K562 (cell line): ENCODE measurements at regions not wholly inside any gene's neighbourhood (a gene's known extent, or its start where the extent isn't known, plus 50 kb on each side); places are given as distances from the start of the nearest gene placed in this dataset.

Source experiments
- ATAC-seq: fragments of 200-7000 bp; cut with Tn5 transposase; 3 replicates; pipeline ENCODE4 v1.9.1; 2020; ENCODE audit warnings: moderate library complexity
- BruUV-seq: library from RNA; stranded (reverse); fragments of 400-500 nt; replicated peaks from 2 replicates; lab custom pipeline; 2021; lab: Mats Ljungman, UMichigan
- CTCF ChIA-PET: fragments of 300-600 bp; formaldehyde crosslinking; extraction: SDS; loops from one replicate; lab custom pipeline; 2021; ENCODE audit warnings: low intra/inter-chr PET ratio; lab: Yijun Ruan, JAX
- POLR2A ChIA-PET: fragments of 300-600, 350-650 bp; sonication (Branson Sonifier 250); formaldehyde crosslinking; extraction: SDS; loops from one replicate; lab custom pipeline; 2021; ENCODE audit warnings: antibody characterized with exemption, inconsistent platforms; lab: Yijun Ruan, JAX
- DNase-seq, 4 experiments: peaks; one replicate each; pipeline versions ENCODE4 v3.0.0 to v3.0.0-alpha.2; 2011 to 2018; ENCODE audit warnings: low spot score in 3 of 4, mixed read lengths in 3 of 4; ENCODE audit errors: extremely low read depth in 1 of 4
- FAIRE-seq: peaks from 2 replicates; lab custom pipeline; 2011; peaks lifted over from hg19 to GRCh38; lab: Jason Lieb, UNC
- H2AFZ ChIP-seq: 2 replicates; pipeline ENCODE4 v1.6.0; 2011; ENCODE audit warnings: low read depth, low read length, control low read depth, inconsistent platforms
- H3K27ac ChIP-seq: fragments of 200-600 bp; 3 replicates; pipeline ENCODE4 v1.8.0; 2011; ENCODE audit warnings: low read depth, mild to moderate bottlenecking, control low read depth, inconsistent platforms, low read length, moderate library complexity, mixed read lengths; ENCODE audit errors: extremely low read depth
- H3K27me3 ChIP-seq, 2 experiments: fragments of 300-600 bp in 1 of 2; 2 replicates in 1 of 2; 3 replicates in 1 of 2; pipeline versions ENCODE4 v1.6.0 to v1.8.0; 2011; ENCODE audit warnings: inconsistent platforms in 2 of 2, low read length in 2 of 2, mild to moderate bottlenecking in 1 of 2, mixed read lengths in 1 of 2, moderate library complexity in 1 of 2; ENCODE audit not compliant: control insufficient read depth in 2 of 2, insufficient read depth in 2 of 2
- H3K36me3 ChIP-seq: fragments of 300-600 bp; 3 replicates; pipeline ENCODE4 v1.8.0; 2011; ENCODE audit warnings: mild to moderate bottlenecking, low read length, inconsistent platforms; ENCODE audit not compliant: control insufficient read depth, insufficient read depth
- H3K4me1 ChIP-seq, 2 experiments: fragments of 200-600 bp in 1 of 2; replicated peaks in 1 of 2; 2 replicates in 1 of 2; 3 replicates in 1 of 2; pipeline versions ENCODE4 v1.5.1 to v1.8.0; 2011; ENCODE audit warnings: inconsistent platforms in 2 of 2, low read length in 2 of 2, mild to moderate bottlenecking in 1 of 2, mixed read lengths in 1 of 2, moderate library complexity in 1 of 2; ENCODE audit not compliant: control insufficient read depth in 2 of 2, insufficient read depth in 2 of 2
- H3K4me2 ChIP-seq: 2 replicates; pipeline ENCODE4 v1.6.1; 2011; ENCODE audit warnings: low read length, control low read depth, inconsistent platforms, mixed read lengths; ENCODE audit not compliant: insufficient read depth
- H3K4me3 ChIP-seq: fragments of 200-600 bp; sonication (generic), shearing (Covaris generic); 2 replicates; pipeline ENCODE4 v1.5.1; 2016; ENCODE audit warnings: control low read depth, inconsistent platforms
- H3K79me2 ChIP-seq: fragments of 200-600 bp; 3 replicates; pipeline ENCODE4 v1.8.0; 2011; ENCODE audit warnings: low read length, inconsistent platforms; ENCODE audit not compliant: control insufficient read depth, insufficient read depth
- H3K9ac ChIP-seq, 2 experiments: 2 replicates each; pipeline versions ENCODE4 v1.6.0 to v1.6.1; 2011; ENCODE audit warnings: low read depth in 2 of 2, low read length in 2 of 2, control low read depth in 1 of 2, inconsistent platforms in 1 of 2, mild to moderate bottlenecking in 1 of 2, mixed read lengths in 1 of 2; ENCODE audit not compliant: insufficient read depth in 1 of 2
- H3K9me1 ChIP-seq: one replicate; pipeline ENCODE4 v1.6.0; 2011; ENCODE audit warnings: inconsistent platforms, mild to moderate bottlenecking, low read length, moderate library complexity; ENCODE audit not compliant: control insufficient read depth, insufficient read depth
- H3K9me3 ChIP-seq: replicated peaks from 2 replicates; pipeline ENCODE4 v1.5.1; 2011; ENCODE audit warnings: low read depth, low read length, inconsistent platforms; ENCODE audit not compliant: control insufficient read depth, insufficient read depth
- H4K20me1 ChIP-seq: replicated peaks from 2 replicates; pipeline ENCODE4 v1.6.1; 2011; ENCODE audit warnings: low read length, inconsistent platforms, mixed read lengths; ENCODE audit not compliant: control insufficient read depth, insufficient read depth
- CREM ChIP-seq: IDR thresholded peaks from 2 replicates; pipeline ENCODE4 v1.6.1; 2014; ENCODE audit warnings: antibody characterized with exemption, low read depth
- NFIC ChIP-seq: fragments of 450-650 bp; IDR thresholded peaks from 2 replicates; pipeline ENCODE4 v1.6.1; 2017; ENCODE audit warnings: mild to moderate bottlenecking, inconsistent platforms
- NR3C1 ChIP-seq: sonication (generic); formaldehyde crosslinking; IDR thresholded peaks from 2 replicates; pipeline ENCODE4 v1.8.1; 2022; ENCODE audit warnings: missing genetic modification reagents
- PML ChIP-seq: IDR thresholded peaks from 2 replicates; pipeline ENCODE4 v1.6.1; 2012; ENCODE audit warnings: low read length, inconsistent platforms
- POLR3G ChIP-seq: IDR thresholded peaks from 2 replicates; pipeline ENCODE4 v1.6.1; 2011; ENCODE audit not compliant: insufficient read length, insufficient replicate concordance; ENCODE audit errors: extremely low read depth
- SMARCE1 ChIP-seq: fragments of 450-650 bp; IDR thresholded peaks from 2 replicates; pipeline ENCODE4 v1.7.1; 2016; ENCODE audit warnings: mild to moderate bottlenecking
- STAT5B ChIP-seq: fragments of 250-450 bp; sonication (Bioruptor Pico); IDR thresholded peaks from 2 replicates; pipeline ENCODE4 v1.8.0; 2021; ENCODE audit warnings: mild to moderate bottlenecking, inconsistent platforms
- TFAM ChIP-seq: fragments of 250-450 bp; sonication (Bioruptor Pico); conservative IDR thresholded peaks from 2 replicates; pipeline ENCODE4 v1.5.0; 2021; ENCODE audit warnings: mild to moderate bottlenecking, moderate library complexity
- ZBTB49 ChIP-seq: sonication (generic); formaldehyde crosslinking; IDR thresholded peaks from 2 replicates; pipeline ENCODE4 v1.8.0; 2022; ENCODE audit warnings: missing genetic modification reagents, mild to moderate bottlenecking, borderline replicate concordance
- ZHX1 ChIP-seq: fragments of 150-350 bp; conservative IDR thresholded peaks from 2 replicates; pipeline ENCODE4 v1.6.1; 2014; ENCODE audit warnings: low read length
- WGBS: fragments of 100-300 bp; shearing (Covaris generic); methylation state at CpG from one replicate; pipeline ENCODE4 v1.1.6; 2016; ENCODE audit warnings: low coverage, mixed read lengths; ENCODE audit not compliant: insufficient coverage; ENCODE audit errors: missing lambda C conversion rate; 5-methylcytosine and 5-hydroxymethylcytosine counted together
- in situ Hi-C: fragments of 300-500 bp; cut with MboI; formaldehyde crosslinking; loops from 4 replicates; pipeline ENCODE4 v1.15.0; 2018; ENCODE audit warnings: inconsistent platforms, mixed read lengths
- intact Hi-C: fragments of 100-400 bp; cut with micrococcal nuclease; formaldehyde crosslinking; loops from 2 replicates; pipeline ENCODE4 v1.14.2; 2022
- TF ChIP-seq, protein P1 (sequence below), 2 experiments: fragments of 150-350 bp in 1 of 2; IDR thresholded peaks; 2 replicates each; pipeline ENCODE4 v1.6.1; 2012 to 2016; ENCODE audit warnings: low read depth in 2 of 2, low read length in 2 of 2, mild to moderate bottlenecking in 1 of 2, moderate library complexity in 1 of 2

GRCh38 chr13:73477441-73477840, 418.6 kb downstream of the KLF5 start:
- ATAC-seq (no peak), DNase-seq (no peak), FAIRE-seq (no peak)
- CTCF ChIA-PET = no interaction called here
- TF ChIP-seq NR3C1 = no peak
- TF ChIP-seq ZHX1 = no peak
- no peak for TF ChIP-seq SMARCE1
- TF ChIP-seq NFIC = no peak
- TF ChIP-seq POLR3G = no peak
- no peak for TF ChIP-seq PML
- TF ChIP-seq TFAM (CRISPR knock-in tag) = no peak
- no peak for TF ChIP-seq ZBTB49 (CRISPR knock-in tag)
- TF ChIP-seq, protein P1, sequence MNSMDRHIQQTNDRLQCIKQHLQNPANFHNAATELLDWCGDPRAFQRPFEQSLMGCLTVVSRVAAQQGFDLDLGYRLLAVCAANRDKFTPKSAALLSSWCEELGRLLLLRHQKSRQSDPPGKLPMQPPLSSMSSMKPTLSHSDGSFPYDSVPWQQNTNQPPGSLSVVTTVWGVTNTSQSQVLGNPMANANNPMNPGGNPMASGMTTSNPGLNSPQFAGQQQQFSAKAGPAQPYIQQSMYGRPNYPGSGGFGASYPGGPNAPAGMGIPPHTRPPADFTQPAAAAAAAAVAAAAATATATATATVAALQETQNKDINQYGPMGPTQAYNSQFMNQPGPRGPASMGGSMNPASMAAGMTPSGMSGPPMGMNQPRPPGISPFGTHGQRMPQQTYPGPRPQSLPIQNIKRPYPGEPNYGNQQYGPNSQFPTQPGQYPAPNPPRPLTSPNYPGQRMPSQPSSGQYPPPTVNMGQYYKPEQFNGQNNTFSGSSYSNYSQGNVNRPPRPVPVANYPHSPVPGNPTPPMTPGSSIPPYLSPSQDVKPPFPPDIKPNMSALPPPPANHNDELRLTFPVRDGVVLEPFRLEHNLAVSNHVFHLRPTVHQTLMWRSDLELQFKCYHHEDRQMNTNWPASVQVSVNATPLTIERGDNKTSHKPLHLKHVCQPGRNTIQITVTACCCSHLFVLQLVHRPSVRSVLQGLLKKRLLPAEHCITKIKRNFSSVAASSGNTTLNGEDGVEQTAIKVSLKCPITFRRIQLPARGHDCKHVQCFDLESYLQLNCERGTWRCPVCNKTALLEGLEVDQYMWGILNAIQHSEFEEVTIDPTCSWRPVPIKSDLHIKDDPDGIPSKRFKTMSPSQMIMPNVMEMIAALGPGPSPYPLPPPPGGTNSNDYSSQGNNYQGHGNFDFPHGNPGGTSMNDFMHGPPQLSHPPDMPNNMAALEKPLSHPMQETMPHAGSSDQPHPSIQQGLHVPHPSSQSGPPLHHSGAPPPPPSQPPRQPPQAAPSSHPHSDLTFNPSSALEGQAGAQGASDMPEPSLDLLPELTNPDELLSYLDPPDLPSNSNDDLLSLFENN (IDR thresholded peaks at IDR 0.05; ENCODE audit: low read depth in 2 of 2, low read length in 2 of 2) = no peak
- no peak for TF ChIP-seq STAT5B
- no peak for TF ChIP-seq CREM
- Histone ChIP-seq H3K4me2 (no peak overlapping the region), H3K27ac (no peak overlapping the region), H3K9me1 (no peaks in the 10 kb centered on the region), H3K9me3 (no peaks in the 10 kb centered on the region), H3K4me3 (no peak overlapping the region), H3K27me3 (no peaks in the 10 kb centered on the region), H3K4me1 (no peaks in the 10 kb centered on the region), H2AFZ (no peak overlapping the region), H4K20me1 (no peaks in the 10 kb centered on the region), H3K9ac (no peak overlapping the region), H3K36me3 (no peaks in the 10 kb centered on the region), H3K79me2 (no peaks in the 10 kb centered on the region)
- in situ Hi-C loops = no loop called here
- POLR2A ChIA-PET = interaction anchor here (0.7 kb wide), 1 partner anchor 13 kb away, joined by 3 read pairs; no protein-coding TSS in a partner anchor
- no TSS peak for BruUV-seq
- intact Hi-C loops = no loop called here
- 0% methylated on average over 3 of the region's 3 CpGs for WGBS
